Renal pelvis (tissue), 1 donor: ENCODE measurements at regions not wholly inside any gene's neighbourhood (a gene's known extent, or its start where the extent isn't known, plus 50 kb on each side); places are given as distances from the start of the nearest gene placed in this dataset.

Experiments
- DNase-seq: peaks from one replicate; pipeline ENCODE4 v3.0.0-alpha.2; 2013

DNA sequence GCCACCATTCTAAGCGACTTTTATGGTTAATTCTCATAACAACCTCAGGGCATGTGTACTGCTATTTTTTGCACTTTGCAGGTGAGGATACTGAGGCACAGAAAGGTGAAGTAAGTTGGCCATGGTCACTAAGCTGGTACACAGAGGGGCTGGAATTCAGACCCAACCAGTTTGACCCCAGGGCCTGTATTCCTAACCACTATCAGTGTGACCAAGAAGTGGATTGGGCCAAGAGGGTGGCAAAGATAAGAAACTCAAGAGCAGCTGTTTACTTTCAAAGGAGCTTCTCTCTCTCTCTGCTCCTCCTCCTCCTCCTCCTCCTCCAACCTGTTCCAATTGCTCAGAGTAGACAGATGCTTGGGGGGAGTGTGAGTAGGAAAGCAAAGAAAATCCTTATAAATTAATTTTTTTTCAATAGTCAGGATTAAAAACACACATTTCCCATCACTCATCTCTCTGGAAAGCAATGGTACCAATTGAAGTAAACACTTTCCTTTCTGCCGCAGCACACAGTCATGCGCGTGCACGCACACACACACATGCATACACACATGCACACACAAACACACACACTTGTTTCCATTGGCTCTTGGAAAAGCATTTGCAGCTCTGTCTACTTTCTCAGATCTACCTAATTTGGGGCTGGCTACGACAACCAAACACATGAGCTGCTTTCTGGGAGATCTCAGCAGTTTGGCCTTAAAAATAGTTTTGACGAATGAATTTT lies 736.7 kb upstream of the WWC1 start:
- no peak for DNase-seq

- DNase-seq: no peak
These were observed 735.8 kb upstream of the WWC1 start for GRCh38 chr5:167555565-167556166.

DNA sequence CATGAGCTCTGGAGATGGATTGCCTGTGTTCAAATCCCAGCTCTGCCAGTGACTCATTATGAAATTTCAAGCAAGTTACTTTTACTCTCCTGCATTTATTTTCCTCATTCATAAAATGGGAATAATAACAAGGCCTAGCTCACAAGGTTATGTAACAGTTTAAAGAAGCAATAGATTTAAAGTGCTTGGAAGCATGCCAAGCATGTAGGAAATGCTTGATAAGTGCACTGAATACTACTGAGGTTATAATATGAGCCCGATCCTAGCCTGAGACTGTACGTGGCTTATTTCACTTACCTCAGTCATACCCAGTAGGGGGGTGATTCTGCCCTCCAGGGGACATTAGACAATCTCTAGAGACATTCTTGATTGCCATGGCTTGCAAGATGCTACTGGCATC lies 734.1 kb upstream of the WWC1 start:
- DNase-seq: no peak

DNA sequence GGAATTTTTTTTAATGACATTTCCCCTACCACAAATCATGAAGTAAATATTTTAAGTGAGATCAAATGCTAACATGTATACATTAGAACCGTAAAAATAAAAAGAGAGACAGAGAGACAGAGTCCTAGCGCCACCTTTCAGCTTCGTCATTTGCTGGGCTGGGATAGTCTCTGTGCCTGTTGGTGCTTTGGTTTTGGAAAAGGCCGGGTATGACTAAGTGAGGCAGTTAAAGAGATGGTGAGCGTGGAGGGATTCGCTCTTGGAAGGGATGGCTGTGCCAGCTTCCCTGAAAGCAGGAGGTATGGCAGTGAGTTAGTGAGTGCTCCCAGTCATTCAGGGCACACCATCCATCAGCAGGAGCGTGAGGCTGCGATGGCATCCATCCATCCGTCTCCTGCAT lies 729.6 kb upstream of the WWC1 start:
- DNase-seq: no peak

DNA sequence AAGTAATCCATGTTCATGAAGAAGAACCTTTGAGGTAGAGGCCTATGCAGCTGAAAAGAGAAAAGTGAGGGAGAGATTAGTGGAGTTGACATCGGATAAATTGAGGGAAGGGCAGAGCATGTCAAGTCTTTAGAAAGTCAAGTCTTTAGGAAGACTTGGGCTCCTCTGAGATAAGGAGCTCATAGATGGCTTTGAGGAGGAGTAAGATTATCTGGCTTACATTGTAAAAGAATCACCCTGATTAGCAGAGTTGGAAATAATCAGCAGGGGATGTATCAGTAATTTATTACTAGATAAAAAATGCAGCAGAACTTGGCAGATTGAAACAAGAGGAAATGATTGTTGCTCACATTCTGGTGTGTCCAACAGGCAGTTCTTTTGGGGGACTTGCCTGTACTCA lies 727.2 kb upstream of the WWC1 start:
- no peak for DNase-seq

DNA sequence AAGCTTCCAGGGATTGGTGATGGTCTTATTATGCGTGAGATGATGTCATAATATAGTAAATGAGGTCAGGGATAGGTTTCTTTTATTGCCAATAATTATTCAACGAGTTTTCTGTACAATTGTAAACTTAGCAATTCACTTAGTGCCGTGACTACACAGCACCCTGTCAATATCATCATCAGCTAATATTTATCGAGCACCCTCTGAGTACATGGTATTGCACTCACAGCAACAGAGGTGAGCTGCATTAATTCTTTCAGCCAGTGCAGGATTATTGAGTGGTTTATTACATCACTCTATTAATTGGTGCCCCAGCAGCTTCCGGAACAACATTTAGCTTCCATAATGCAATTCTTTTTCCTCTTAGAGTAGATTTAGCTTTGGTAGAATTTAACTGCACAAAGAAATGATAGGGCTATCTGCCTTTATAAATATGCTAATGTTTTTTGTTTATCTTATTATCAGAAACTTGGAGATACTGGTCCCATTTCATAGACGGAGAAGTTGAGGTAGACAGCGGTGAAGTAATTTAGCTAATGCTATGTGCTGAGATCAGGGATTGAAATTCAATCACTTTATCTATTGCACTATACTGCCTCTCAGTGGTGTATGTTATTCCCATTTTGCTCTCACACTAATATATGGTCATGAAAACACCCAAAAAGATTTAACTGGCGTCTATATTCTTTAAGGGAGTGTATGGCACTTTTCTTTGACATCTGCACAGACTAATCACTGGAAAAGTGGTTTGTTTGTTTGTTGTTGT lies 726.1 kb upstream of the WWC1 start:
- no peak for DNase-seq

DNA sequence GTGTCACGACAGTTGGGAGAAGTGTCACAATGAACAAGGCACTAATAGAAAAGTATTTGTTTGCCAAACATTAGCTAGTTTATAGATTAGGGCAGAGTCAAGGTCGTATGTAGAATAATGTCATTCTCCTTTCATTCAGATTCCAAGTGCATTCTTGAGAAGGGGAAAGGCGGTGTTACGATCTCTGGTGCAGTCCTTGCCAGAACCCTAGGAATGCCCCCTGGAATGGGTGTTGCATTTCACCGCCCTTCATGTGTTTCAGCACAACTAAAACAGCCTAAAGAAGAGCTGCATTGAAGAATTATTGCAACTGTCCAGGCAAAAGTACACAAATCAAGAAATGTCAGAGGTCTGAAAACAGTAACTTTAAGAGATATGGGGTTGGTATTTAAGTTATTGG lies 721.0 kb upstream of the WWC1 start:
- no peak for DNase-seq

GRCh38 chr5:167571824-167572223 lies 719.6 kb upstream of the WWC1 start:
- no peak for DNase-seq

DNA sequence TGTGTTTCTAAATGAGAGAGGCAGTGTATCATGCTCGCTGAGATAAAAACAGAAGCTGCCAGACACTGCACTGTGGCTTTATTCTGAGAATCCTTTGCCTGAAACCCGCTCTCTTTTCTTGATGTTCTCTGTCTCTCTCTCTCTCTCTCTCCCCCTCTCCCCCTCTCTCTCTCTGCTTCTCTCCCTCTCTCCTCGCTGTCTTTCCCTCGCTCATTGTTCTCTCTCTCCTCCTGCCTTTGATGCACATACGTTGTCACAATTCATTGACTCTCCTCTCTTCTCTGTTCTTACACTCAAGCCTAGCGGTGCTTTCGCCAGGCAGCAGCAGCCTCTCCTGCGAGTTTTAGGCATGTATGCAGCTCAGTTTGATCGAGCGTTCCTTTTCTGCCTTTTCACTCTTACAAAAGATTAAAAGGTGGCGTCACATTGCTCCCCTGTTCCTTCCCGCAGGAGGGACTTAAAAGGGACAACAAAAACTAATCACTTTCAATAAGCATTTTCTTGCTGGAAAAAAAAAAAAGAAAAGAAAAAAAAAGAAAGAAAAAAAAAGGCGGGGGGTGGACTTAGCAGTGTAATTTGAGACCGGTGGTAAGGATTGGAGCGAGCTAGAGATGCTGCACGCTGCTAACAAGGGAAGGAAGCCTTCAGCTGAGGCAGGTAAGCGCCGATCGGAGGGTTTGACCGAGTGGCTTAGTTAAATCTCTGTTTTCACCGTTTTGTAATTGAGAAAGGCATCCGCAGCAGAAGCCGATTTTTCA lies 717.9 kb upstream of the WWC1 start:
- peak; percentile 60 for DNase-seq

DNA sequence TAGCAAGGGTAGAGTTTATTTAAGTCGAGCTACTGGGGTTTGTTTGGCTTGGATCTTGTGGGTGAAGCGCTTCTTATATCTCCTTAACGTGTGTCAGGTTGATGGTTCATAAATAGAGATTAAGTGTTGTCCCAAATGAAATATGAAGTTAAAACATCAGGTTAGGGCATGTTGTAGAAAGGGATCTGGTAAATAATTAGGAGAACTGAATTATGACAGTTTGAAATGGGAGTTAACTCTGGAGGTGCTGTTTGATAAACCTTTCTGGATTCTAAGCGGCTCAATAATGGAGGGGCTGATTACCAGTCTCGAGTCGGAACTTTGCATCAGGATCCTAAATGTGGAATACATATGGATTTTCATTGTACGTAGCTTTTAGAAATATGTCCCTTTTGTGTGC lies 717.0 kb upstream of the WWC1 start:
- DNase-seq: no peak

DNA sequence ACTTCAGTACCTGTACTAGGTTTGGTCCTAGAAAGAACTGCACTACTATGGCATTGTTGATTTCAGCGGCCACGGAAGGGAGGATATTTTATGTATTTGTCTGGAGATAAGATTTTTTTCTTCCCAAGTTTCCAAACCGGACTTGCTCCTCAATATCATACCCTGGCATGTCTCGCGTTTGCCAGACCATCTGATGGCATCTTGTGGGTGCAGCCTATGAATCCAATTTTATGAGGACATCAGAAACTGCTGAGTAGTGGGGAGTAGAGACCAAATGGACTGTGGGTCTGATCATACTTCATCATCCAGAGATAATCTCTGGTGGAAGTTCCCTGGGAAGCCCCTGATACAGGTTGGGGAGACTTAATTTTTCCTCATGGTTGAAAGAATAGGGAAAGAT lies 716.1 kb upstream of the WWC1 start:
- no peak for DNase-seq

DNA sequence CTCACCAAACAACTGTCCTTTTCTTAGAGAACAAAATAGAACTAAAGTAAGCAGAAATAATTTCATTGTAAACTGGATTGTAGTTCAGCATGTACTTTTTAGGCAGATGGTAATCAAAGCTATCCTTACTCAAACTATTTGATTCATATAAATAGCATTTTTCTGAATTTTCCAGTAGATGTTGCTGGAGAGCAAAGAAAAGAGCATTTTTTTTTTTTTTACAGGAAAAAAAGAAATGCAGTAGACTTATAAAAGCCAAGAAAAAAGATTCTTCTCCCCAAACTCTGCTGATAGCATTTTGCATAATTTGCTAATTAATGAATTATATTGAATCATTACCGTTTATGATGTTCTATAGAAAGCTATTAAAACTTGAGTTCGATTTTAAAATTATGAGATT lies 715.3 kb upstream of the WWC1 start:
- no peak for DNase-seq

- DNase-seq: no peak
These were observed 714.5 kb upstream of the WWC1 start for GRCh38 chr5:167576897-167577296.

DNA sequence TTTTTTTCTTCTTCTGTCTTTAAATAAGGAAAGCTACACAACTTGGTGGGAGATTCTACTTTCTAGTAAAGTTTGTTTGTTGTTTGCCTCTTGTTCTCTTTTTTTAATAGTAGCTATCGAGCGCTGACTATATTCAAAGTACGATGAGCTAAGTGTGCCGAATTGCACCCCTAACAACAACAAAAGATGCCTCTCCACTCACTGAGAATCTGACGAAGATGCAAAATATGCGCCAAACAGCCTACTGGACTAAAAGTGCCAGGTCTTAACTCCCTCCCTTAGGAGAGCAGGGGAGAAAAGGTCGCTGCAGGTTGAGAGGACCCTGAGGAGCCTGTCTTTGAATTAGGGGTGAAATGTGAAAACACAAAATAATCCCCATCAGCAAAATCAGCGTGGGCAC lies 713.8 kb upstream of the WWC1 start:
- no peak for DNase-seq

- DNase-seq: no peak
These were observed 712.3 kb upstream of the WWC1 start for GRCh38 chr5:167578977-167579692.

DNA sequence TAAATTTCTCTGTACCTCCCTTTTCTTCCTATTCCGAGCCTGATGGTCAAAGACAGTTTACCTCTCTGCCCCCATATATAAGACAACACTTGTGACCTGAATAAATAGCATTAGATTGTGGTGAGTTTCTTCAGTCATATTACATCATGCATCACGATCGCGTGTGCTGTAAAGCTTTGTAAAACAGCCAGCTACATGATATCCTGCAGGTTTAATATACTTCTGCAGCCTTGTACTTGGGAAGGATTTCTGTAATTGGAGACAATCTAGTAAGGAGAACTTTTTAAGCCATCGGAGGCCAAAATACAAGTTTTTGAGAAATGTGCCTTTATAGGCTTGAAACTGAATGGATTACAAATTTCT lies 711.8 kb upstream of the WWC1 start:
- DNase-seq: no peak

GRCh38 chr5:167580608-167581007 lies 710.8 kb upstream of the WWC1 start:
- no peak for DNase-seq

DNA sequence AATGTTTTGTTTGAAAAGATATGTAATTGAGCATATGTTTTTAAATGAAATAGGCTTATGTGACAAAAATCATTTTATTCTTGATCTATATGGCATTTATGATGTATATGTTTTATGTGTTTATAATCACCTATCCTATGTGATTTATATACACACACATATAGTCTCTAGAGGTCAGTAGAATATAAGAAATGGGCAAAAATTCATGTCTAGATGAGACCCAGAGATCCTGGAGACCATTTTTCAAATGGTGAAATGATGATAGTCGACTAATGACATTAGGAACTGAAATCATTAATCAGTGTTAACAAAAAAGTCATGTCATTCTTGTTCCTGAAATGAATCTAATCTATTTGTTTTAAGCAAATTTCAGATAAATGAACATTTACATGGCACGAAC lies 709.2 kb upstream of the WWC1 start:
- no peak for DNase-seq

DNA sequence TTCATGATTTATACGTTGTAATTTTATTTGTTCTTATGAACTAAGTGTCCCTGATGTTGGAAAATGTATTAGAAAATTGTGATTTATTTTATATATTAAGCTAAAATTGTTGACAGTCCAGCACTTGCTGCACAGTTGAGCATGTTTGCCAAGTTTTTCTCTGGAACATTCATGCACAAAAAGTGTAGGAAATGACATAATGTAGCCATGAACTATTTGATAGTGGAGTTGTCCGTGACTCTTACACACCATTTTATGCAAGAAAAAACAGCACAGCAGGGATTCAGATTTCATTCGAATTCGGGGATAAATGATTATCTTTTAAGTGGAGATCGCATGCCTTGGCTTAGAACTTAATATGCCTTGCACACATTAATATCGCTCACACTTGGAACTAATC lies 708.6 kb upstream of the WWC1 start:
- no peak for DNase-seq

GRCh38 chr5:167585184-167585583 lies 706.3 kb upstream of the WWC1 start:
- no peak for DNase-seq

GRCh38 chr5:167587772-167588437 lies 703.5 kb upstream of the WWC1 start:
- no peak for DNase-seq
